Neuronal stem cell (in vitro differentiated cells): ENCODE measurements at regions not wholly inside any gene's neighbourhood (a gene's known extent, or its start where the extent isn't known, plus 50 kb on each side); places are given as distances from the start of the nearest gene placed in this dataset.

ENCODE experiments used
- DNase-seq: peaks from one replicate; pipeline ENCODE4 v3.0.0-alpha.2; 2013; ENCODE audit warnings: low spot score
- H2AFZ ChIP-seq: one replicate; pipeline ENCODE4 v1.6.1; 2013; ENCODE audit warnings: mild to moderate bottlenecking, low read length, inconsistent platforms
- H2AK5ac ChIP-seq: 2 replicates; pipeline ENCODE4 v1.6.1; 2013; ENCODE audit warnings: low read depth, mild to moderate bottlenecking, inconsistent platforms, low read length, moderate library complexity, mixed read lengths
- H2BK120ac ChIP-seq: 2 replicates; pipeline ENCODE4 v1.6.1; 2013; ENCODE audit warnings: low read depth, mild to moderate bottlenecking, inconsistent platforms, low read length, moderate library complexity, mixed read lengths
- H2BK12ac ChIP-seq: one replicate; pipeline ENCODE4 v1.6.1; 2013; ENCODE audit warnings: low read length, inconsistent platforms
- H2BK15ac ChIP-seq: 2 replicates; pipeline ENCODE4 v1.6.1; 2013; ENCODE audit warnings: mild to moderate bottlenecking, low read length, inconsistent platforms, mixed read lengths
- H2BK5ac ChIP-seq: one replicate; pipeline ENCODE4 v1.6.1; 2013; ENCODE audit warnings: inconsistent platforms, mild to moderate bottlenecking, low read length, moderate library complexity
- H3K14ac ChIP-seq: one replicate; pipeline ENCODE4 v1.6.1; 2013; ENCODE audit warnings: low read length, inconsistent platforms
- H3K18ac ChIP-seq: 2 replicates; pipeline ENCODE4 v1.6.1; 2013; ENCODE audit warnings: low read length, inconsistent platforms
- H3K23ac ChIP-seq: 2 replicates; pipeline ENCODE4 v1.6.1; 2013; ENCODE audit warnings: low read depth, mild to moderate bottlenecking, mixed read lengths, low read length, inconsistent platforms; ENCODE audit not compliant: poor library complexity
- H3K27ac ChIP-seq: replicated peaks from 3 replicates; pipeline ENCODE4 v1.5.1; 2013; ENCODE audit warnings: low read length, inconsistent platforms
- H3K27me3 ChIP-seq, 3 experiments: 2 replicates each; pipeline ENCODE4 v1.6.1; 2013; ENCODE audit warnings: low read length in 3 of 3, mild to moderate bottlenecking in 2 of 3, inconsistent platforms in 1 of 3, low read depth in 1 of 3, mixed read lengths in 1 of 3, moderate library complexity in 1 of 3; ENCODE audit not compliant: control insufficient read depth in 3 of 3, insufficient read depth in 3 of 3
- H3K36me3 ChIP-seq, 2 donors: replicated peaks in 1 of 2; 2 replicates each; pipeline ENCODE4 v1.6.1; 2013; ENCODE audit warnings: low read length in 2 of 2; ENCODE audit not compliant: control insufficient read depth in 2 of 2, insufficient read depth in 2 of 2
- H3K4ac ChIP-seq: 2 replicates; pipeline ENCODE4 v1.6.1; 2013; ENCODE audit warnings: inconsistent platforms, mild to moderate bottlenecking, low read length, moderate library complexity
- H3K4me1 ChIP-seq, 2 donors: 1 replicate in 1 of 2; 2 replicates in 1 of 2; pipeline ENCODE4 v1.6.1; 2013; ENCODE audit warnings: low read length in 2 of 2, low read depth in 1 of 2; ENCODE audit not compliant: control insufficient read depth in 2 of 2, insufficient read depth in 1 of 2
- H3K4me2 ChIP-seq: one replicate; pipeline ENCODE4 v1.6.1; 2013; ENCODE audit warnings: mild to moderate bottlenecking, low read length, inconsistent platforms; ENCODE audit not compliant: insufficient read depth, poor library complexity, severe bottlenecking
- H3K4me3 ChIP-seq, 2 donors: 2 replicates each; pipeline ENCODE4 v1.5.1; 2013; ENCODE audit warnings: low read length in 2 of 2, mild to moderate bottlenecking in 2 of 2, inconsistent platforms in 1 of 2, moderate library complexity in 1 of 2
- H3K79me1 ChIP-seq: one replicate; pipeline ENCODE4 v1.6.1; 2013; ENCODE audit warnings: low read depth, mild to moderate bottlenecking, inconsistent platforms, low read length, moderate library complexity
- H3K9ac ChIP-seq: one replicate; pipeline ENCODE4 v1.6.1; 2013; ENCODE audit warnings: mild to moderate bottlenecking, low read depth, low read length, inconsistent platforms; ENCODE audit not compliant: poor library complexity
- H3K9me3 ChIP-seq, 2 donors: replicated peaks in 1 of 2; 2 replicates each; pipeline versions ENCODE3 to v1.6.1; 2013; ENCODE audit warnings: low read length in 2 of 2, mild to moderate bottlenecking in 2 of 2, inconsistent platforms in 1 of 2, low read depth in 1 of 2, mixed read lengths in 1 of 2, moderate library complexity in 1 of 2; ENCODE audit not compliant: control insufficient read depth in 2 of 2, insufficient read depth in 1 of 2
- H4K8ac ChIP-seq: one replicate; pipeline ENCODE4 v1.6.1; 2013; ENCODE audit warnings: low read depth, mild to moderate bottlenecking, inconsistent platforms, low read length, moderate library complexity
- H4K91ac ChIP-seq: one replicate; pipeline ENCODE4 v1.6.1; 2013; ENCODE audit warnings: low read length, low read depth, mild to moderate bottlenecking, inconsistent platforms; ENCODE audit not compliant: poor library complexity
- WGBS, 2 donors: extraction: QIAGEN DNeasy Blood & Tissue Kit; methylation state at CpG; one replicate each; pipeline ENCODE4 v1.1.7; 2013; ENCODE audit warnings: missing lambda C conversion rate in 2 of 2, mixed read lengths in 1 of 2; ENCODE audit not compliant: insufficient read length in 2 of 2, insufficient replicate concordance in 1 of 2; ENCODE audit errors: extremely low coverage in 2 of 2; 5-methylcytosine and 5-hydroxymethylcytosine counted together

- no peak overlapping the region for H2BK120ac ChIP-seq
- H3K9ac ChIP-seq, result no peak overlapping the region
- no peaks in the 10 kb centered on the region for H3K4me1 ChIP-seq
- H3K14ac ChIP-seq, result no peak overlapping the region
- no peak overlapping the region for H2AK5ac ChIP-seq
- no peak for DNase-seq
- H3K79me1 ChIP-seq, result no peaks in the 10 kb centered on the region
- H3K36me3 ChIP-seq, result no peaks in the 10 kb centered on the region
- no peaks in the 10 kb centered on the region for H3K27me3 ChIP-seq
- no peak overlapping the region for H2BK15ac ChIP-seq
- H3K4ac ChIP-seq, result no peak overlapping the region
- no peak overlapping the region for H3K4me2 ChIP-seq
- no peak overlapping the region for H3K23ac ChIP-seq
- no peak overlapping the region for H3K4me3 ChIP-seq
- no peak overlapping the region for H4K8ac ChIP-seq
- no peaks in the 10 kb centered on the region for H3K9me3 ChIP-seq
- H3K18ac ChIP-seq, result no peak overlapping the region
- H4K91ac ChIP-seq, result no peak overlapping the region
- H3K27ac ChIP-seq, result no peak overlapping the region
- H2BK12ac ChIP-seq, result no peak overlapping the region
- no peak overlapping the region for H2AFZ ChIP-seq
- no peak overlapping the region for H2BK5ac ChIP-seq
These were observed 648.1 kb downstream of the FSCB start for GRCh38 chr14:43858981-43859380.

GRCh38 chr14:43855556-43855955 is 651.5 kb downstream of the FSCB start:
- Histone ChIP-seq H3K18ac (no peak overlapping the region), H2BK5ac (no peak overlapping the region), H3K14ac (no peak overlapping the region), H2BK12ac (no peak overlapping the region), H4K8ac (no peak overlapping the region), H3K36me3 (no peaks in the 10 kb centered on the region), H3K4me3 (no peak overlapping the region), H3K23ac (no peak overlapping the region), H3K9me3 (no peaks in the 10 kb centered on the region), H3K27ac (no peak overlapping the region), H2BK15ac (no peak overlapping the region), H3K27me3 (no peaks in the 10 kb centered on the region), H3K4me1 (no peaks in the 10 kb centered on the region), H2AFZ (no peak overlapping the region), H3K79me1 (no peaks in the 10 kb centered on the region), H4K91ac (no peak overlapping the region), H3K4me2 (no peak overlapping the region), H2BK120ac (no peak overlapping the region), H3K4ac (no peak overlapping the region), H3K9ac (no peak overlapping the region), H2AK5ac (no peak overlapping the region)
- no peak for DNase-seq
- WGBS, 2 donors, result no CpG with 5 or more reads among the region's 3 CpGs

GRCh38 chr14:43853541-43853940 is 653.5 kb downstream of the FSCB start:
- no peak overlapping the region for H3K4ac ChIP-seq
- H2BK15ac ChIP-seq, result no peak overlapping the region
- no peak overlapping the region for H2BK120ac ChIP-seq
- DNase-seq, result no peak
- no CpG with 5 or more reads among the region's 1 CpG for WGBS, 2 donors
- no peak overlapping the region for H4K91ac ChIP-seq
- no peaks in the 10 kb centered on the region for H3K4me1 ChIP-seq
- no peaks in the 10 kb centered on the region for H3K79me1 ChIP-seq
- no peak overlapping the region for H3K27ac ChIP-seq
- no peak overlapping the region for H3K4me3 ChIP-seq
- no peak overlapping the region for H2AK5ac ChIP-seq
- no peak overlapping the region for H2AFZ ChIP-seq
- no peaks in the 10 kb centered on the region for H3K9me3 ChIP-seq
- no peak overlapping the region for H3K14ac ChIP-seq
- no peak overlapping the region for H2BK12ac ChIP-seq
- H3K9ac ChIP-seq, result no peak overlapping the region
- no peaks in the 10 kb centered on the region for H3K27me3 ChIP-seq
- H3K23ac ChIP-seq, result no peak overlapping the region
- H3K18ac ChIP-seq, result no peak overlapping the region
- no peak overlapping the region for H2BK5ac ChIP-seq
- H3K36me3 ChIP-seq, result no peaks in the 10 kb centered on the region
- no peak overlapping the region for H3K4me2 ChIP-seq
- no peak overlapping the region for H4K8ac ChIP-seq

GRCh38 chr14:43803076-43803689 is 703.9 kb downstream of the FSCB start:
- no peaks in the 10 kb centered on the region for H3K36me3 ChIP-seq
- no peaks in the 10 kb centered on the region for H3K79me1 ChIP-seq
- H3K27ac ChIP-seq, result no peak overlapping the region
- no peak overlapping the region for H3K14ac ChIP-seq
- H3K9ac ChIP-seq, result no peak overlapping the region
- no CpG with 5 or more reads among the region's 2 CpGs for WGBS, 2 donors
- no peak overlapping the region for H3K4me2 ChIP-seq
- no peaks in the 10 kb centered on the region for H3K9me3 ChIP-seq
- H3K4me1 ChIP-seq, result no peaks in the 10 kb centered on the region
- no peak overlapping the region for H2BK5ac ChIP-seq
- H2BK12ac ChIP-seq, result no peak overlapping the region
- no peak overlapping the region for H3K4me3 ChIP-seq
- H2BK120ac ChIP-seq, result no peak overlapping the region
- H4K8ac ChIP-seq, result no peak overlapping the region
- no peak overlapping the region for H3K23ac ChIP-seq
- no peaks in the 10 kb centered on the region for H3K27me3 ChIP-seq
- H3K18ac ChIP-seq, result no peak overlapping the region
- no peak overlapping the region for H4K91ac ChIP-seq
- DNase-seq, result no peak
- H2BK15ac ChIP-seq, result no peak overlapping the region
- H3K4ac ChIP-seq, result no peak overlapping the region
- H2AK5ac ChIP-seq, result no peak overlapping the region
- H2AFZ ChIP-seq, result no peak overlapping the region
